Fibroblast of villous mesenchyme (primary cell): ENCODE measurements at regions not wholly inside any gene's neighbourhood (a gene's known extent, or its start where the extent isn't known, plus 50 kb on each side); places are given as distances from the start of the nearest gene placed in this dataset.

Experiments used
- DNase-seq: peaks from one replicate; pipeline ENCODE4 v3.0.0-alpha.2; 2010; ENCODE audit warnings: low read depth
- H3K4me3 ChIP-seq: 2 replicates; pipeline ENCODE4 v1.5.1; 2011; ENCODE audit warnings: low read depth, mild to moderate bottlenecking, low read length
- CTCF ChIP-seq: IDR thresholded peaks from 2 replicates; pipeline ENCODE4 v1.5.1; 2012; ENCODE audit warnings: low read depth, mild to moderate bottlenecking, low read length; ENCODE audit not compliant: insufficient read depth

DNA sequence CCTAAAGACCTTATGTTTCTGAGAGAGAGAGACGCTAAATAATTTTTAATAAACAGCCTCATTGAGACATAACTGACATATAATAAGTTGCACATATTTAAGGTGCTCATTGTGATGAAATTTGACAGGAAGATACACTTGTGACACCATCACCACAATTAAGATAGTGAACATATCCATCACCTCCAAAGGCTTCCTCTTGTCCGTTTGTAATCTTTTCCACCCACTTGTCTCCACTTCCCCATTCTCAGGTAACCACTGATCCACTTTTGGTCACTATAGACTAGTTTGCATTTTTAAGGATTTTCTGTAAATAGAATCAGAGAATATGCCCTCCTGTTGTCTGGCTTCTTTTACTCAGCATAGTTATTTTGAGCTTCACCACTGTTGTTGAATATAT is 195.1 kb upstream of the WDR11 start:
- DNase-seq: no peak
- TF ChIP-seq CTCF: no peak
- no peak overlapping the region for H3K4me3 ChIP-seq

DNA sequence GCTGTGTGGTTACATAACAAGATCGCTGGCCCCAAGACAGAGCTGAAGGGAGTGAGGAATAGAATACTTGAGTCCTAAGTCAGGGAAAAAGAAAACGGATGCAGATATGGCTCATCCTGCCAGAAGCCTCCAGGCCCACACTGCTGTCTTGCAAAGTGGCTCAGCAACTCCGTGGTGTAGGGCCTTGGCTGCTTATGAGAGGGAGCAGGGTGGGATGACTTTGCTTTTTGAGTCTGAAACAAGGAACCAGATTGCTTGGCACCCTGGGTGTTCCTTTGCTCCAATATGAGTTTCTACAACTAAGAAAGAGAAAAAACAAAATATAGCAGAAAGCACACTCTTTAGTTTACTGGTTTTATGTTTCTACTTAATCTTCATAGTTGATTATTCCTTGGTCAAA is 193.8 kb upstream of the WDR11 start:
- no peak for DNase-seq
- no peak for TF ChIP-seq CTCF

GRCh38 chr10:120658943-120659885 is 191.9 kb upstream of the WDR11 start:
- no peak for DNase-seq
- H3K4me3 ChIP-seq: no peak overlapping the region
- TF ChIP-seq CTCF: no peak

More for the DNA sequence above, 193.8 kb upstream of the WDR11 start:
- H3K4me3 ChIP-seq: no peak overlapping the region

DNA sequence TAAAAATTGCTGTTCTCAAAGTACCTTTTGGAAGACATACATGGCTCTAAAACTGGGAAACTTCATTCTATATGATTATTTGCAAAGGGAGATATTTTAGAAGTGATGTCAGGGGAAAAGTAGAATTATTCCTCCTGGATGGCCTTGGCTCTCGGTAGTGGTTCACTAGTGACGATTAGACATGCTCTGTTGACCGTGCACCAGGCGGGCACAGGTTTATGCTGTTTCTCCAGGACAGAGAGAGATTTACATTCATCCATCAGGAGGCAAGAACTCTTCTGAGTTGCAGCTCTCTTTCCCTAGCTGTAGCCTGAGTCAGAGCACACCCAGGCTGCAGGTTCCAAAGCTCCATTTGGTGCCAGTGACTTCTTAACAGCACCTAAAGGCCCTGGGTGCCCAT is 184.9 kb upstream of the WDR11 start:
- DNase-seq: no peak
- no peak for TF ChIP-seq CTCF
- no peak overlapping the region for H3K4me3 ChIP-seq

GRCh38 chr10:120667276-120667675 is 183.9 kb upstream of the WDR11 start:
- no peak for TF ChIP-seq CTCF
- DNase-seq: no peak
- no peak overlapping the region for H3K4me3 ChIP-seq

DNA sequence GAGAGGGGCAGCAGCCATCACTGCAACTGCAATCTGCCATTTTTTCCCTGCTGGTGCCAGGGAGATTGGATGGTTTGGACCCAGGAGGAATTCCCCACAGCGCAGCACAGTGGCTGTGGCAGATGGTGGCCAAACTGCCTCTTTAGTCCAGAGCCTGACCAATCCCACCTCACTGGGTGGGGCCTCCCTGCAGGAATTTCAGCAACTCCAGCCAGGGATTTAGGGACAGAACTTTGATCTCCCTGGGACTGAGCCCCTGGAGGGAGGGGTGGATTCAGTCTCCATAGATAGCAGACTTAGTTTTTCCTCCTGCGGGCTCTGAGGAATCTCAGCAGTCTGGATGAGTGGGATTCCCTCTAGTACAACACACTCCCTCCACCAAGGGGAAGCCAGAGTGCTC is 179.7 kb upstream of the WDR11 start:
- TF ChIP-seq CTCF: no peak

DNA sequence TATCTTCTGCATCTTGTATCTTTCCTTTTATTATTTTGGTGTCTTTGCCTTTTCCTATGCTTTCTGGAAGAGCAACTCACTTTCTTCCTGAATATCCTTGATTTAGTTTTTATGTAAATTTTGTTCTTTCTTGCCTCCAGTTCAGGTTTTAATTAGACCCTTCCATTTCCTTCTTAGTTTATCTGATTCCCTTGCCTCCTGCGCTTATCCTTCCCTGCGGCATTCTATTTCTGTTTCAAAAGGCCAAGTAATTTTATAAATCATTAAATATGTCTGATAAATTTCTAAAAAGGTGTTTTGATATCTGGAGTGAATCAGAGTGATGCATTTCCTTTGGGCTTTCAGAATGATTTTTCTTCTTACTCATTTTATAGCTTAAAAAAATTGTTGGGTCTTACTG is 167.7 kb upstream of the WDR11 start:
- no peak for DNase-seq
- no peak overlapping the region for H3K4me3 ChIP-seq
- TF ChIP-seq CTCF: no peak

More for the DNA sequence above, 179.7 kb upstream of the WDR11 start:
- H3K4me3 ChIP-seq: no peak overlapping the region
- DNase-seq: no peak
